Fibroblast of lung (primary cell): ENCODE measurements at regions not wholly inside any gene's neighbourhood (a gene's known extent, or its start where the extent isn't known, plus 50 kb on each side); places are given as distances from the start of the nearest gene placed in this dataset.

Source experiments
- CTCF ChIP-seq, 2 donors: IDR thresholded peaks in 1 of 2; conservative IDR thresholded peaks in 1 of 2; 1 replicate in 1 of 2; 2 replicates in 1 of 2; pipeline ENCODE4 v1.5.1; 2011 to 2012; ENCODE audit warnings: low read length in 2 of 2, control low read depth in 1 of 2, inconsistent platforms in 1 of 2, low read depth in 1 of 2, mild to moderate bottlenecking in 1 of 2
- EZH2 ChIP-seq: IDR thresholded peaks from 2 replicates; pipeline ENCODE4 v1.5.1; 2012; ENCODE audit warnings: low read length, control low read depth, mild to moderate bottlenecking; ENCODE audit errors: missing control alignments

- TF ChIP-seq CTCF (conservative IDR thresholded peaks at IDR 0.05 in 1 of 2, IDR thresholded peaks at IDR 0.05 in 1 of 2; ENCODE audit: low read depth in 1 of 2, low read length in 2 of 2) (no peak), EZH2 (no peak)
Measured at GRCh38 chr6:69622230-69622629, 174.6 kb downstream of the LMBRD1 start.
